KMS-11 (cell line): ENCODE measurements at regions not wholly inside any gene's neighbourhood (a gene's known extent, or its start where the extent isn't known, plus 50 kb on each side); places are given as distances from the start of the nearest gene placed in this dataset.

Experiments used
- H2AFZ ChIP-seq: fragments of 200-600 bp; sonication (generic); 2 replicates; pipeline ENCODE4 v1.6.1; 2016; ENCODE audit warnings: antibody characterized with exemption, mixed run types, low read depth
- H3K27ac ChIP-seq: fragments of 200-600 bp; sonication (generic); 2 replicates; pipeline ENCODE4 v1.6.1; 2016; ENCODE audit warnings: mild to moderate bottlenecking, mixed run types
- H3K27me3 ChIP-seq: fragments of 200-600 bp; sonication (generic); 2 replicates; pipeline ENCODE4 v1.6.1; 2017; ENCODE audit warnings: mild to moderate bottlenecking, low read depth, mixed run types, moderate library complexity; ENCODE audit not compliant: insufficient read depth
- H3K36me3 ChIP-seq: fragments of 200-600 bp; sonication (generic); 2 replicates; pipeline ENCODE4 v1.6.1; 2017; ENCODE audit warnings: mild to moderate bottlenecking, mixed run types; ENCODE audit not compliant: insufficient read depth
- H3K4me1 ChIP-seq: fragments of 200-600 bp; sonication (generic); 2 replicates; pipeline ENCODE4 v1.6.1; 2016; ENCODE audit warnings: mild to moderate bottlenecking, low read depth, mixed run types; ENCODE audit not compliant: poor library complexity, severe bottlenecking
- H3K4me2 ChIP-seq: fragments of 200-600 bp; sonication (generic); 2 replicates; pipeline ENCODE4 v1.7.0; 2016; ENCODE audit warnings: mild to moderate bottlenecking, mixed run types
- H3K4me3 ChIP-seq: fragments of 200-600 bp; sonication (generic); IDR thresholded peaks from 2 replicates; pipeline ENCODE4 v1.6.1; 2017; ENCODE audit warnings: low read depth, low read length, mixed read lengths; ENCODE audit not compliant: insufficient read depth
- H3K79me2 ChIP-seq: fragments of 200-600 bp; sonication (generic); 2 replicates; pipeline ENCODE4 v1.6.1; 2016; ENCODE audit warnings: low read depth, mixed run types; ENCODE audit not compliant: insufficient read depth
- H3K9ac ChIP-seq: fragments of 200-600 bp; sonication (generic); 2 replicates; pipeline ENCODE4 v1.6.1; 2016; ENCODE audit warnings: mild to moderate bottlenecking, mixed run types
- H4K20me1 ChIP-seq: fragments of 200-600 bp; sonication (generic); 2 replicates; pipeline ENCODE4 v1.6.1; 2016; ENCODE audit warnings: mild to moderate bottlenecking, mixed run types; ENCODE audit not compliant: insufficient read depth
- TF ChIP-seq, protein P1 (sequence below): fragments of 200-600 bp; sonication (generic); conservative IDR thresholded peaks from 2 replicates; pipeline ENCODE4 v1.6.1; 2017; ENCODE audit warnings: low read depth, mild to moderate bottlenecking, antibody characterized with exemption, low read length, moderate library complexity, mixed read lengths

DNA sequence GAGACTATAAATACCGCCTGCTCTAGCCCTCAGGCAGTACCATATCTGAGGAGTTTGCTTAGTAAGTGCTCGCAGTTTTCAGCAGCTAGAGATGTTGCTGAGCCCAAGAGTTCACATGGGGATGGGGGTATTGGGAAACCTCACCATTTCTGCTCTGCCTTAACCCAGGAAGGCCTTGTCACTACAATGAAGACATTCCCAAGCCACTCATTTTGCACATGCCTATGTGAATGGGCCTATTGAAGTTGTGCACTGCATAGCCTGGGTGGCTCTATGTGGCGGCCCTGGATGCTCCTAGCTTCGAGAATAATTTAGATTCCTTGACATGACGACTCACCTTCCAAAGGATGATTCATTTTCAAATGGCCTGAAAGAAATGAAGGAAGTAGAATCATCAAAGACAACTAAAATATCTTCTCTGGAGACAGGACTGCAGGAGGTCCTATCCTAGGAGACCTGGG lies 163.4 kb downstream of the ADAMTS15 start:
- Histone ChIP-seq H3K9ac (no peak overlapping the region), H3K79me2 (no peaks in the 10 kb centered on the region), H3K27me3 (no peaks in the 10 kb centered on the region), H3K27ac (no peak overlapping the region), H4K20me1 (no peaks in the 10 kb centered on the region), H3K4me3 (no peak overlapping the region), H2AFZ (no peak overlapping the region), H3K4me2 (no peak overlapping the region), H3K4me1 (no peaks in the 10 kb centered on the region), H3K36me3 (no peaks in the 10 kb centered on the region)
- TF ChIP-seq, protein P1, sequence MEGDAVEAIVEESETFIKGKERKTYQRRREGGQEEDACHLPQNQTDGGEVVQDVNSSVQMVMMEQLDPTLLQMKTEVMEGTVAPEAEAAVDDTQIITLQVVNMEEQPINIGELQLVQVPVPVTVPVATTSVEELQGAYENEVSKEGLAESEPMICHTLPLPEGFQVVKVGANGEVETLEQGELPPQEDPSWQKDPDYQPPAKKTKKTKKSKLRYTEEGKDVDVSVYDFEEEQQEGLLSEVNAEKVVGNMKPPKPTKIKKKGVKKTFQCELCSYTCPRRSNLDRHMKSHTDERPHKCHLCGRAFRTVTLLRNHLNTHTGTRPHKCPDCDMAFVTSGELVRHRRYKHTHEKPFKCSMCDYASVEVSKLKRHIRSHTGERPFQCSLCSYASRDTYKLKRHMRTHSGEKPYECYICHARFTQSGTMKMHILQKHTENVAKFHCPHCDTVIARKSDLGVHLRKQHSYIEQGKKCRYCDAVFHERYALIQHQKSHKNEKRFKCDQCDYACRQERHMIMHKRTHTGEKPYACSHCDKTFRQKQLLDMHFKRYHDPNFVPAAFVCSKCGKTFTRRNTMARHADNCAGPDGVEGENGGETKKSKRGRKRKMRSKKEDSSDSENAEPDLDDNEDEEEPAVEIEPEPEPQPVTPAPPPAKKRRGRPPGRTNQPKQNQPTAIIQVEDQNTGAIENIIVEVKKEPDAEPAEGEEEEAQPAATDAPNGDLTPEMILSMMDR: no peak

DNA sequence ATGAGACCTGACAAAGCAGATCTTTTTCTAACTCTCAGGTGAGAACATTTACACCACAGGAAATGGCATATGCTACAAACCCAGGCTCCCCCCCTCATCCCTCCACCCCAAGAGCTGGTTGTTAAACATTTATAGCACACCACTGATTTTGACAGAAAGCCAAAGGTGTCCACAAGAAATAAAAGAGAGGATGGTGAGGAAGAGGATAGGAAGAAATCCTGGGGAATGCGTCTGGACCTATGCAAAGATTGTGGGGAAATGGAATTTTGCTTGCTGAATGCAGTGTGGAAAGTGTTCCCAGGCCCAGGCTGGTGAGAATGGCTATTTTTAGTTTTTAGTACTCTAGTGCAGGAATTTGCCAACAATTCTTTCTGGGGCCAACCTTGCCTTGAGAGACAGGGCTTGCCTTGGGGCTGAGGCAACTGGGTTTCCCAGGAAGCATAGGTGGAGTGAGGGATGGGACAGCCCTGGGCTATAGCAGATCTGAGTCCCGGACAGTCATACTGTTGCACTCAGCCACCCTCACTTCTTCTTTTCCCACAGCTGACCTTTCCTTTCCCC lies 163.9 kb downstream of the ADAMTS15 start:
- Histone ChIP-seq H3K36me3 (no peaks in the 10 kb centered on the region), H3K4me1 (no peaks in the 10 kb centered on the region), H3K79me2 (no peaks in the 10 kb centered on the region), H3K27me3 (no peaks in the 10 kb centered on the region), H2AFZ (no peak overlapping the region), H3K9ac (no peak overlapping the region), H3K4me3 (no peak overlapping the region), H3K4me2 (no peak overlapping the region), H3K27ac (no peak overlapping the region), H4K20me1 (no peaks in the 10 kb centered on the region)
- TF ChIP-seq, protein P1: no peak

DNA sequence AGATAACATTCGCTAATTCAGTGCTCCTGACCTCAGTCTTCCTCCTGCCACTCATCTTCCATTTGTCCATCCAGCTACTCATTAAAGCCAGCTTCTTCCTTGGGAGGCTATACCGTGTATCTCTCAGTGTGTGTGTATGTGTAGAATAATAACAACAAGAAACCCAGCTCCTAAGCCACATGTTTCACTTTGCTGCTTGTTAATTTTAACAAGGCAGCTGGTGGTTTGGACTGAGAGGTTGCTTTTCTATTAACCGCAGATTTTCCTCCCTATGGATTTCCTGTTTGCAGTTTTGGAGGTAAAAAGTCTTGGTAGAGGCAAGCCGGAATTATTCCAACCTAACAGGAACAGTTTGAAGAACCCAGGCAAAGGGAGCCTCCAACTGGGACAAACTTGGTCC lies 165.0 kb downstream of the ADAMTS15 start:
- H3K4me3 ChIP-seq: no peak overlapping the region
- no peak overlapping the region for H2AFZ ChIP-seq
- H3K4me1 ChIP-seq: no peaks in the 10 kb centered on the region
- no peaks in the 10 kb centered on the region for H4K20me1 ChIP-seq
- H3K79me2 ChIP-seq: no peaks in the 10 kb centered on the region
- H3K36me3 ChIP-seq: no peaks in the 10 kb centered on the region
- no peak overlapping the region for H3K4me2 ChIP-seq
- H3K27ac ChIP-seq: no peak overlapping the region
- H3K27me3 ChIP-seq: no peaks in the 10 kb centered on the region
- TF ChIP-seq, protein P1: no peak
- H3K9ac ChIP-seq: no peak overlapping the region

DNA sequence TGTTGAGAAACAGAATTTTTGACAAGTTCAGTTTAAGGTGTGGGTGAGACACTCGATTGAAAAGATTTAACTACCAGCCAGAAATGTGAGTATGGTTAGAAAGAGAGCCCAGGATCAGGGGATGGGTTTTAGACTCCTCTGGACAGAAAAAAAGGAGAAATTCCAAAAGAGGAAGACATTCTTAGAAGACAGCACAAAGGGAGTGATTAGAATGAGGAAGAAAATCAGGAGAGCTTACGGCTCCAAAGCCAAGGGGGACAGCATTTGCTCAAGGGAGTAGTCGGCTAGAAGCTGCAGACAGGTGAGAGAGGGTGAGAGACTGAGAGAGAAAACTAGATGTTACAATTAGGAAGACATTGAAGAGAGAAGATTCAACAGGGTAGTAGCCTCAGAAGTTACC lies 166.1 kb downstream of the ADAMTS15 start:
- H3K79me2 ChIP-seq: no peaks in the 10 kb centered on the region
- no peaks in the 10 kb centered on the region for H4K20me1 ChIP-seq
- TF ChIP-seq, protein P1: no peak
- H3K36me3 ChIP-seq: no peaks in the 10 kb centered on the region
- H3K27me3 ChIP-seq: no peaks in the 10 kb centered on the region
- no peak overlapping the region for H3K4me3 ChIP-seq
- no peak overlapping the region for H3K4me2 ChIP-seq
- no peaks in the 10 kb centered on the region for H3K4me1 ChIP-seq
- no peak overlapping the region for H3K9ac ChIP-seq
- H2AFZ ChIP-seq: no peak overlapping the region
- no peak overlapping the region for H3K27ac ChIP-seq
